ENCODE measurements at regions not wholly inside any gene's neighbourhood (a gene's known extent, or its start where the extent isn't known, plus 50 kb on each side); places are given as distances from the start of the nearest gene placed in this dataset.

GRCh38 chr5:68576805-68577204 is 361.2 kb downstream of the PIK3R1 start:
- no peak for TF ChIP-seq TSHZ2 (CRISPR knock-in tag; IDR thresholded peaks at IDR 0.05)
- TF ChIP-seq ZFP30 (CRISPR knock-in tag; IDR thresholded peaks at IDR 0.05): no peak
- TF ChIP-seq ISL1 (CRISPR knock-in tag; IDR thresholded peaks at IDR 0.05): no peak
- TF ChIP-seq GLIS3 (CRISPR knock-in tag; IDR thresholded peaks at IDR 0.05): no peak
- TF ChIP-seq BACH2 (CRISPR knock-in tag; IDR thresholded peaks at IDR 0.05; ENCODE audit: borderline replicate concordance): no peak
- TF ChIP-seq OSR1 (CRISPR knock-in tag; IDR thresholded peaks at IDR 0.05): no peak
- TF ChIP-seq ZC3H10 (CRISPR knock-in tag; IDR thresholded peaks at IDR 0.05): no peak
- TF ChIP-seq PPARA (CRISPR knock-in tag; IDR thresholded peaks at IDR 0.05; ENCODE audit: borderline replicate concordance): no peak
- no peak for TF ChIP-seq CSRNP3 (CRISPR knock-in tag; IDR thresholded peaks at IDR 0.05)
- no peak for TF ChIP-seq ZFP3 (CRISPR knock-in tag; IDR thresholded peaks at IDR 0.05)
- TF ChIP-seq ZNF8 (CRISPR knock-in tag; IDR thresholded peaks at IDR 0.05): no peak
- TF ChIP-seq ZNF565 (CRISPR knock-in tag; conservative IDR thresholded peaks at IDR 0.05; ENCODE audit: low read depth): no peak
- no peak for TF ChIP-seq CSDC2 (CRISPR knock-in tag; IDR thresholded peaks at IDR 0.05)
- no peak for TF ChIP-seq ARNTL (CRISPR knock-in tag; IDR thresholded peaks at IDR 0.05; ENCODE audit: borderline replicate concordance, low read depth)
- TF ChIP-seq CREB5 (CRISPR knock-in tag; IDR thresholded peaks at IDR 0.05; ENCODE audit: low read depth): no peak
- TF ChIP-seq TCF4 (CRISPR knock-in tag; IDR thresholded peaks at IDR 0.05; ENCODE audit: borderline replicate concordance): no peak
- TF ChIP-seq SNAI2 (CRISPR knock-in tag; IDR thresholded peaks at IDR 0.05): no peak
- no peak for TF ChIP-seq RARB (CRISPR knock-in tag; IDR thresholded peaks at IDR 0.05)
- no peak for TF ChIP-seq ZNF70 (CRISPR knock-in tag; IDR thresholded peaks at IDR 0.05)
- ATAC-seq: no peak

- no peak for ATAC-seq
- TF ChIP-seq BACH2 (CRISPR knock-in tag; IDR thresholded peaks at IDR 0.05; ENCODE audit: borderline replicate concordance) (no peak), ISL1 (CRISPR knock-in tag; IDR thresholded peaks at IDR 0.05) (no peak), RARB (CRISPR knock-in tag; IDR thresholded peaks at IDR 0.05) (no peak), CSDC2 (CRISPR knock-in tag; IDR thresholded peaks at IDR 0.05) (no peak), CREB5 (CRISPR knock-in tag; IDR thresholded peaks at IDR 0.05; ENCODE audit: low read depth) (no peak)
Observed at GRCh38 chr5:68582284-68582683, 366.7 kb downstream of the PIK3R1 start.

GRCh38 chr5:68587171-68587570 is 371.6 kb downstream of the PIK3R1 start:
- no peak for TF ChIP-seq ZNF8 (CRISPR knock-in tag; IDR thresholded peaks at IDR 0.05)
- no peak for TF ChIP-seq PATZ1 (CRISPR knock-in tag; IDR thresholded peaks at IDR 0.05; ENCODE audit: borderline replicate concordance)
- no peak for TF ChIP-seq CSDC2 (CRISPR knock-in tag; IDR thresholded peaks at IDR 0.05)
- no peak for TF ChIP-seq CSRNP3 (CRISPR knock-in tag; IDR thresholded peaks at IDR 0.05)
- no peak for TF ChIP-seq CREB5 (CRISPR knock-in tag; IDR thresholded peaks at IDR 0.05; ENCODE audit: low read depth)
- no peak for TF ChIP-seq ZNF565 (CRISPR knock-in tag; conservative IDR thresholded peaks at IDR 0.05; ENCODE audit: low read depth)
- no peak for TF ChIP-seq OSR1 (CRISPR knock-in tag; IDR thresholded peaks at IDR 0.05)
- ATAC-seq: no peak

Measured in SK-N-SH treated with all-trans-retinoic acid at 6 μM for 48 hours (cell line).